ENCODE measurements at regions not wholly inside any gene's neighbourhood (a gene's known extent, or its start where the extent isn't known, plus 50 kb on each side); places are given as distances from the start of the nearest gene placed in this dataset.

GRCh38 chr13:40341096-40341471, 325.4 kb downstream of the FOXO1 start:
- no peak overlapping the region for H3K4me3 ChIP-seq
- DNase-seq (ENCODE audit: low spot score) (peak; percentile 62), ATAC-seq (peak; percentile 56)
- no peaks in the 10 kb centered on the region for H3K27me3 ChIP-seq (ENCODE audit: insufficient read depth)
- no peaks in the 10 kb centered on the region for H3F3A ChIP-seq (replicated peaks; ENCODE audit: low read depth)
- no peak overlapping the region for H2AFZ ChIP-seq
- peak overlapping the region; percentile 5 for H3K27ac ChIP-seq (ENCODE audit: low read depth)
- Mint-ChIP-seq H3K4me3 (no peak overlapping the region; the same call in 2 of the 3 replicates), H3K27me3 (ENCODE audit: insufficient read depth, low read depth, poor library complexity) (peaks cover 18% of the 10 kb centered on the region), H3K9me3 (peaks cover 3% of the 10 kb centered on the region; the same call in 2 of the 3 replicates), H3K4me1 (peaks cover 55% of the 10 kb centered on the region), H3K36me3 (ENCODE audit: low read depth) (peaks cover 4% of the 10 kb centered on the region; the same call in 2 of the 3 replicates), H3K27ac (no peak overlapping the region)
- H3K79me2 ChIP-seq (replicated peaks; ENCODE audit: insufficient read depth), result no peaks in the 10 kb centered on the region
- H3K4me1 ChIP-seq (ENCODE audit: insufficient read depth), result peaks cover 27% of the 10 kb centered on the region
- TF ChIP-seq ZNF331 (CRISPR knock-in tag; IDR thresholded peaks at IDR 0.05; ENCODE audit: low read depth) (no peak), EZH2 (IDR thresholded peaks at IDR 0.05; ENCODE audit: low read depth, unreplicated experiment) (no peak), JUNB (IDR thresholded peaks at IDR 0.05; ENCODE audit: unreplicated experiment) (no peak), STAT1 (IDR thresholded peaks at IDR 0.05; ENCODE audit: unreplicated experiment) (no peak), CTCF (conservative IDR thresholded peaks at IDR 0.05; ENCODE audit: low read depth in 2 of 2) (no peak), POLR2AphosphoS5 (IDR thresholded peaks at IDR 0.05; ENCODE audit: low read depth) (no peak), REST (IDR thresholded peaks at IDR 0.05; ENCODE audit: unreplicated experiment) (no peak), NANOG (IDR thresholded peaks at IDR 0.05; ENCODE audit: borderline replicate concordance) (no peak), ETS1 (IDR thresholded peaks at IDR 0.05) (no peak), EZH2phosphoT487 (IDR thresholded peaks at IDR 0.05; ENCODE audit: unreplicated experiment) (no peak), ZNF462 (CRISPR knock-in tag; IDR thresholded peaks at IDR 0.05) (no peak), CREB1 (CRISPR knock-in tag; IDR thresholded peaks at IDR 0.05; ENCODE audit: low read depth) (no peak), ZNF114 (CRISPR knock-in tag; IDR thresholded peaks at IDR 0.05) (no peak; the same call in 1 of the 2 replicates)
- no peaks in the 10 kb centered on the region for H3K36me3 ChIP-seq (ENCODE audit: insufficient read depth)
- H3K9me2 ChIP-seq (ENCODE audit: insufficient read depth), result peaks cover 14% of the 10 kb centered on the region
- no peaks in the 10 kb centered on the region for H4K20me1 ChIP-seq (replicated peaks; ENCODE audit: insufficient read depth)
- H3K4me2 ChIP-seq, result no peak overlapping the region; the same call in 1 of the 2 replicates

Data from GM23338 (cell line).